GM12878 (cell line): ENCODE measurements at regions not wholly inside any gene's neighbourhood (a gene's known extent, or its start where the extent isn't known, plus 50 kb on each side); places are given as distances from the start of the nearest gene placed in this dataset.

Source experiments
- ATAC-seq: fragments of 200-7000 bp; cut with Tn5 transposase; 3 replicates; pipeline ENCODE4 v1.9.1; 2020; ENCODE audit warnings: mild to moderate bottlenecking, moderate library complexity
- BruUV-seq: library from RNA; stranded (reverse); fragments of 400-500 nt; replicated peaks from 2 replicates; lab custom pipeline; 2021; lab: Mats Ljungman, UMichigan
- CTCF ChIA-PET: fragments of 300-600 bp; sonication (Branson Sonifier 250); formaldehyde crosslinking; extraction: SDS; loops from one replicate; lab custom pipeline; 2021; ENCODE audit warnings: inconsistent platforms; lab: Yijun Ruan, JAX
- POLR2A ChIA-PET: fragments of 350-600 bp; formaldehyde crosslinking; extraction: SDS; loops from one replicate; lab custom pipeline; 2021; ENCODE audit warnings: inconsistent platforms; lab: Charles Lee
- RAD21 ChIA-PET: fragments of 300-600 bp; sonication (Branson Sonifier 250); formaldehyde crosslinking; loops from one replicate; lab custom pipeline; 2023; ENCODE audit warnings: antibody characterized with exemption; ENCODE audit not compliant: unreplicated experiment; lab: Charles Lee
- SMC1A ChIA-PET: fragments of 300-600 bp; sonication (Branson Sonifier 250); formaldehyde crosslinking; loops from one replicate; lab custom pipeline; 2023; ENCODE audit not compliant: unreplicated experiment, uncharacterized antibody; lab: Charles Lee
- DNase-seq: peaks from one replicate; pipeline ENCODE4 v3.0.0-alpha.2; 2011; ENCODE audit warnings: low read depth, low spot score
- FAIRE-seq: peaks from 3 replicates; lab custom pipeline; 2011; peaks lifted over from hg19 to GRCh38; lab: Jason Lieb, UNC
- H2AFZ ChIP-seq: 2 replicates; pipeline ENCODE4 v1.6.0; 2011; ENCODE audit warnings: low read depth, low read length, control low read depth; ENCODE audit not compliant: control insufficient read depth
- H3K27ac ChIP-seq: 2 replicates; pipeline ENCODE4 v1.5.1; 2011; ENCODE audit warnings: control low read depth; ENCODE audit not compliant: control insufficient read depth, insufficient read depth
- H3K27me3 ChIP-seq, 2 experiments: replicated peaks in 1 of 2; 2 replicates each; pipeline versions ENCODE4 v1.6.0 to v1.6.1; 2011; ENCODE audit warnings: low read length in 1 of 2; ENCODE audit not compliant: control insufficient read depth in 2 of 2, insufficient read depth in 2 of 2
- H3K36me3 ChIP-seq, 2 experiments: 2 replicates each; pipeline ENCODE4 v1.5.1; 2011; ENCODE audit warnings: low read length in 1 of 2; ENCODE audit not compliant: control insufficient read depth in 2 of 2, insufficient read depth in 2 of 2
- H3K4me1 ChIP-seq: 2 replicates; pipeline ENCODE4 v1.6.1; 2011; ENCODE audit warnings: mild to moderate bottlenecking, low read length, moderate library complexity, mixed read lengths; ENCODE audit not compliant: control insufficient read depth, insufficient read depth
- H3K4me2 ChIP-seq: 2 replicates; pipeline ENCODE4 v1.6.0; 2011; ENCODE audit warnings: control low read depth; ENCODE audit not compliant: control insufficient read depth, insufficient read depth
- H3K4me3 ChIP-seq: fragments of 200-600 bp; sonication (generic); 2 replicates; pipeline ENCODE4 v1.5.1; 2016
- H3K79me2 ChIP-seq: 2 replicates; pipeline ENCODE4 v1.6.0; 2011; ENCODE audit warnings: low read length; ENCODE audit not compliant: control insufficient read depth, insufficient read depth
- H3K9ac ChIP-seq: 2 replicates; pipeline ENCODE4 v1.8.0; 2011; ENCODE audit warnings: low read length, control low read depth, mixed read lengths; ENCODE audit not compliant: control insufficient read depth, insufficient read depth
- H3K9me3 ChIP-seq: replicated peaks from 3 replicates; pipeline ENCODE4 v1.5.1; 2011; ENCODE audit warnings: mild to moderate bottlenecking, low read length; ENCODE audit not compliant: control insufficient read depth, insufficient read depth
- H4K20me1 ChIP-seq: 2 replicates; pipeline ENCODE4 v1.6.0; 2011; ENCODE audit not compliant: control insufficient read depth, insufficient read depth
- CHD1 ChIP-seq: IDR thresholded peaks from 2 replicates; pipeline ENCODE4 v1.6.1; 2012; ENCODE audit warnings: low read depth, low read length, improper control_type of control experiment
- DPF2 ChIP-seq: fragments of 450-650 bp; IDR thresholded peaks from 2 replicates; pipeline ENCODE4 v1.6.1; 2017; ENCODE audit warnings: mild to moderate bottlenecking
- FOXM1 ChIP-seq: IDR thresholded peaks from 2 replicates; pipeline ENCODE4 v1.6.1; 2012; ENCODE audit warnings: low read depth, mild to moderate bottlenecking, inconsistent platforms, low read length, moderate library complexity
- MAX ChIP-seq: IDR thresholded peaks from 2 replicates; pipeline ENCODE4 v1.6.1; 2012; ENCODE audit warnings: low read depth, low read length, improper control_type of control experiment
- MLLT1 ChIP-seq: fragments of 450-650 bp; IDR thresholded peaks from 2 replicates; pipeline ENCODE4 v1.6.1; 2016; ENCODE audit warnings: mild to moderate bottlenecking
- MTA2 ChIP-seq: fragments of 450-650 bp; IDR thresholded peaks from 2 replicates; pipeline ENCODE4 v1.6.1; 2016; ENCODE audit warnings: low read depth, mild to moderate bottlenecking, moderate library complexity
- MXI1 ChIP-seq: fragments of 150-350 bp; IDR thresholded peaks from 2 replicates; pipeline ENCODE4 v1.6.1; 2011; ENCODE audit warnings: low read depth, mild to moderate bottlenecking, inconsistent platforms, low read length, improper control_type of control experiment
- NBN ChIP-seq: fragments of 450-650 bp; IDR thresholded peaks from 2 replicates; pipeline ENCODE4 v1.6.1; 2016
- NR2F1 ChIP-seq: fragments of 450-650 bp; conservative IDR thresholded peaks from 2 replicates; pipeline ENCODE4 v1.6.1; 2017; ENCODE audit warnings: mild to moderate bottlenecking
- RELA ChIP-seq: fragments of 450-650 bp; IDR thresholded peaks from 2 replicates; pipeline ENCODE4 v1.8.0; 2014; ENCODE audit warnings: borderline replicate concordance; ENCODE audit not compliant: partially characterized antibody
- RFX5 ChIP-seq: IDR thresholded peaks from 2 replicates; pipeline ENCODE4 v1.6.1; 2011; ENCODE audit warnings: low read depth, low read length, improper control_type of control experiment
- SREBF2 ChIP-seq: IDR thresholded peaks from 2 replicates; pipeline ENCODE4 v1.6.1; 2012; ENCODE audit warnings: mild to moderate bottlenecking, low read length
- YBX1 ChIP-seq: fragments of 450-650 bp; IDR thresholded peaks from 2 replicates; pipeline ENCODE4 v1.6.1; 2016; ENCODE audit warnings: antibody characterized with exemption
- ZNF274 ChIP-seq: IDR thresholded peaks from one replicate; pipeline ENCODE4 v1.8.0; 2011; ENCODE audit not compliant: insufficient read length, insufficient read depth
- WGBS: methylation state at CpG from one replicate; pipeline ENCODE4 v1.1.6; 2016; ENCODE audit warnings: low lambda C conversion rate; ENCODE audit not compliant: insufficient replicate concordance, insufficient coverage; ENCODE audit errors: missing lambda C conversion rate; 5-methylcytosine and 5-hydroxymethylcytosine counted together
- in situ Hi-C: fragments of 300-500 bp; cut with MboI; formaldehyde crosslinking; loops from 9 replicates; pipeline ENCODE4 v1.14.3; 2018; ENCODE audit warnings: mixed read lengths
- intact Hi-C: fragments of 100-400 bp; cut with micrococcal nuclease; formaldehyde crosslinking; loops from one replicate; pipeline ENCODE4 v1.14.2; 2022; ENCODE audit not compliant: unreplicated experiment

- in situ Hi-C loops (no loop called here), intact Hi-C loops (no loop called here)
- TF ChIP-seq MXI1 = no peak
- no peak for TF ChIP-seq NR2F1
- no peak for TF ChIP-seq YBX1
- no peak for TF ChIP-seq ZNF274
- no peak for TF ChIP-seq MLLT1
- TF ChIP-seq DPF2 = no peak
- no peak for TF ChIP-seq RFX5
- TF ChIP-seq MTA2 = no peak
- TF ChIP-seq SREBF2 = no peak
- TF ChIP-seq RELA = no peak
- TF ChIP-seq CHD1 = no peak
- TF ChIP-seq NBN = no peak
- no peak for TF ChIP-seq FOXM1
- TF ChIP-seq MAX = no peak
- FAIRE-seq = no peak
- Histone ChIP-seq H3K4me1 (no peaks in the 10 kb centered on the region), H3K27ac (no peak overlapping the region), H3K36me3 (no peaks in the 10 kb centered on the region), H3K79me2 (no peaks in the 10 kb centered on the region), H3K4me3 (no peak overlapping the region), H4K20me1 (no peaks in the 10 kb centered on the region), H3K4me2 (no peak overlapping the region), H2AFZ (no peak overlapping the region), H3K9ac (no peak overlapping the region), H3K9me3 (no peaks in the 10 kb centered on the region; the same call in 2 of the 3 replicates), H3K27me3 (no peaks in the 10 kb centered on the region)
- no peak for ATAC-seq
- POLR2A ChIA-PET = no interaction called here
- no peak for DNase-seq
- CTCF ChIA-PET = interaction anchor here (0.5 to 1.5 kb wide), 2 partner anchors 15 to 1657 kb away, joined by 3 to 7 read pairs; no protein-coding TSS in a partner anchor
- RAD21 ChIA-PET = interaction anchor here (0.6 kb wide), 1 partner anchor 22 kb away, joined by 3 read pairs; no protein-coding TSS in a partner anchor
- WGBS = 0% methylated on average over 2 of the region's 2 CpGs
- BruUV-seq = no TSS peak
- SMC1A ChIA-PET = interaction anchor here (0.9 kb wide), 1 partner anchor 21 kb away, joined by 3 read pairs; no protein-coding TSS in a partner anchor
These were observed 307.2 kb downstream of the SOX4 start for GRCh38 chr6:21900730-21901129.
